ENCODE measurements at regions not wholly inside any gene's neighbourhood (a gene's known extent, or its start where the extent isn't known, plus 50 kb on each side); places are given as distances from the start of the nearest gene placed in this dataset.

GRCh38 chr11:15551901-15552851, 437.5 kb downstream of the INSC start:
- no peak overlapping the region for H3K27ac ChIP-seq (ENCODE audit: low read length)
- H3K36me3 ChIP-seq (ENCODE audit: insufficient read depth, low read length): no peaks in the 10 kb centered on the region
- no peak for DNase-seq
- no peak overlapping the region for H3K4me2 ChIP-seq (ENCODE audit: insufficient read depth, low read length)
- H3K9ac ChIP-seq (ENCODE audit: low read depth, low read length): no peak overlapping the region
- TF ChIP-seq CTCF (IDR thresholded peaks at IDR 0.05; ENCODE audit: borderline replicate concordance, extremely low read depth, low read length, poor library complexity, severe bottlenecking) (no peak), EZH2 (IDR thresholded peaks at IDR 0.05; ENCODE audit: borderline replicate concordance, low read depth, low read length, severe bottlenecking) (no peak)
- no peak overlapping the region for H2AFZ ChIP-seq (ENCODE audit: low read depth, low read length)
- H4K20me1 ChIP-seq (ENCODE audit: insufficient read depth, low read length): no peaks in the 10 kb centered on the region
- H3K4me3 ChIP-seq (ENCODE audit: low read depth in 1 of 2, low read length in 2 of 2): no peak overlapping the region
- no peak for ATAC-seq (ENCODE audit: insufficient read depth, low read depth)
- no peaks in the 10 kb centered on the region for H3K79me2 ChIP-seq (ENCODE audit: insufficient read depth, low read length)
- H3K9me3 ChIP-seq (ENCODE audit: insufficient read depth, low read length, severe bottlenecking): no peaks in the 10 kb centered on the region
- peaks cover 3% of the 10 kb centered on the region for H3K27me3 ChIP-seq (ENCODE audit: insufficient read depth, low read length, poor library complexity)
- H3K4me1 ChIP-seq (ENCODE audit: insufficient read depth, low read length): no peaks in the 10 kb centered on the region

GRCh38 chr11:15555161-15555560, 440.4 kb downstream of the INSC start:
- H4K20me1 ChIP-seq (ENCODE audit: insufficient read depth, low read length): no peaks in the 10 kb centered on the region
- no peaks in the 10 kb centered on the region for H3K9me3 ChIP-seq (ENCODE audit: insufficient read depth, low read length, severe bottlenecking)
- ATAC-seq (ENCODE audit: insufficient read depth, low read depth): no peak
- no peak overlapping the region for H2AFZ ChIP-seq (ENCODE audit: low read depth, low read length)
- no peaks in the 10 kb centered on the region for H3K4me1 ChIP-seq (ENCODE audit: insufficient read depth, low read length)
- no peaks in the 10 kb centered on the region for H3K36me3 ChIP-seq (ENCODE audit: insufficient read depth, low read length)
- no peak overlapping the region for H3K9ac ChIP-seq (ENCODE audit: low read depth, low read length)
- H3K4me3 ChIP-seq (ENCODE audit: low read depth in 1 of 2, low read length in 2 of 2): no peak overlapping the region
- DNase-seq: no peak
- TF ChIP-seq CTCF (IDR thresholded peaks at IDR 0.05; ENCODE audit: borderline replicate concordance, extremely low read depth, low read length, poor library complexity, severe bottlenecking): no peak
- no peak for TF ChIP-seq EZH2 (IDR thresholded peaks at IDR 0.05; ENCODE audit: borderline replicate concordance, low read depth, low read length, severe bottlenecking)
- H3K27me3 ChIP-seq (ENCODE audit: insufficient read depth, low read length, poor library complexity): no peaks in the 10 kb centered on the region
- no peak overlapping the region for H3K4me2 ChIP-seq (ENCODE audit: insufficient read depth, low read length)
- no peak overlapping the region for H3K27ac ChIP-seq (ENCODE audit: low read length)
- no peaks in the 10 kb centered on the region for H3K79me2 ChIP-seq (ENCODE audit: insufficient read depth, low read length)

- ATAC-seq (ENCODE audit: insufficient read depth, low read depth): no peak
- H3K4me2 ChIP-seq (ENCODE audit: insufficient read depth, low read length): no peak overlapping the region
- TF ChIP-seq EZH2 (IDR thresholded peaks at IDR 0.05; ENCODE audit: borderline replicate concordance, low read depth, low read length, severe bottlenecking) (no peak), CTCF (IDR thresholded peaks at IDR 0.05; ENCODE audit: borderline replicate concordance, extremely low read depth, low read length, poor library complexity, severe bottlenecking) (no peak)
Observed at GRCh38 chr11:15557457-15558230, 442.9 kb downstream of the INSC start.

More at GRCh38 chr11:15557457-15558230, 442.9 kb downstream of the INSC start:
- DNase-seq: no peak
- no peaks in the 10 kb centered on the region for H3K27me3 ChIP-seq (ENCODE audit: insufficient read depth, low read length, poor library complexity)
- H3K4me3 ChIP-seq (ENCODE audit: low read depth in 1 of 2, low read length in 2 of 2): no peak overlapping the region
- H4K20me1 ChIP-seq (ENCODE audit: insufficient read depth, low read length): no peaks in the 10 kb centered on the region
- no peaks in the 10 kb centered on the region for H3K79me2 ChIP-seq (ENCODE audit: insufficient read depth, low read length)
- H3K36me3 ChIP-seq (ENCODE audit: insufficient read depth, low read length): no peaks in the 10 kb centered on the region
- H2AFZ ChIP-seq (ENCODE audit: low read depth, low read length): no peak overlapping the region
- no peak overlapping the region for H3K27ac ChIP-seq (ENCODE audit: low read length)
- H3K9me3 ChIP-seq (ENCODE audit: insufficient read depth, low read length, severe bottlenecking): no peaks in the 10 kb centered on the region
- no peak overlapping the region for H3K9ac ChIP-seq (ENCODE audit: low read depth, low read length)
- H3K4me1 ChIP-seq (ENCODE audit: insufficient read depth, low read length): no peaks in the 10 kb centered on the region
